ENCODE measurements at regions not wholly inside any gene's neighbourhood (a gene's known extent, or its start where the extent isn't known, plus 50 kb on each side); places are given as distances from the start of the nearest gene placed in this dataset.
"Not testable (repeated sequence)": the region's sequence is repeated elsewhere in the genome, so short reads cannot be mapped to it uniquely, and the experiment has no call there.

DNA sequence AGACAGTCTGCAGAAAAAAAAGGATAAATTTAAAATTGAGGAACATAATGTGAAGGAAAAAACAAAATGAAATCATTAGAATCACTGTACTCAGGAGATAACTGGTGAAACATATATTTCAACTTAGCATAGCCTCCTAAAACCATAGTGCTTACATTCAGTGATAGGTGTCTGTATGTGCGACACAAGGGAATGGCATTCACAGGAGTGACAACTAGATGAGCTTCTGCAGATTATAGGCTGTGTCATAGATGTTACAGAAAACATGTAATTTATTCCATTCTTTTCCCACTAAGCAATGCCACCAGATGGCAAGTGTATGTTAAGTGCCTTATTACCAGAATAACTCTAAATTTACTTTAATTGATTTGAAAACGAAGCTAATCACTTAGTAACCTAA, 960.0 kb upstream of the PCDH20 start:
- H3K4me1 Mint-ChIP-seq (ENCODE audit: low read depth in 2 of 2): no peaks in the 10 kb centered on the region
- peaks cover 5% of the 10 kb centered on the region for H3K9me3 Mint-ChIP-seq
- no peak overlapping the region for H3K4me3 Mint-ChIP-seq
- no peak overlapping the region for H3K27ac Mint-ChIP-seq
- no peaks in the 10 kb centered on the region for H3K36me3 Mint-ChIP-seq
- DNase-seq (ENCODE audit: low spot score) (no peak), ATAC-seq (no peak)
- H3K27me3 Mint-ChIP-seq: no peaks in the 10 kb centered on the region

DNA sequence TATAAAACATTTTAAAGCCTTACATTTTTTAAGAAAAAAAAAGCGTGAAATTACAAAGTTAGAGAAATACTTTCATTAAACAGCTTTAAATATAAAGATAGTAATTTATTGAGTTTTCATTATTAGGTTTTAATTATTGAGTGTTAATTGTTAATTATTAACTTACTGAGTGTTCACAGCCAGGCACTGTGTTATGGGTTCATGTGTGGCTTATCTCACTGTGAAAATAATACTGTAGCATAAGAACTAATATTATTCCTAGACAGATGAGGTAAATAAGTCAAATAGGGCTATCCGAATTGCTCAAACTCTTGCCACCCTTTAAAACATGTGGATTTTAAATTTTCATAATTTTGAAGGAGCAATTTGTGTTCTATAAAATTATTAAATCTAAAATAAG, 956.1 kb upstream of the PCDH20 start:
- Mint-ChIP-seq H3K4me3 (no peak overlapping the region), H3K4me1 (ENCODE audit: low read depth in 2 of 2) (no peaks in the 10 kb centered on the region), H3K9me3 (peaks cover 4% of the 10 kb centered on the region), H3K36me3 (no peaks in the 10 kb centered on the region), H3K27ac (no peak overlapping the region), H3K27me3 (no peaks in the 10 kb centered on the region)
- ATAC-seq (no peak), DNase-seq (ENCODE audit: low spot score) (no peak)

DNA sequence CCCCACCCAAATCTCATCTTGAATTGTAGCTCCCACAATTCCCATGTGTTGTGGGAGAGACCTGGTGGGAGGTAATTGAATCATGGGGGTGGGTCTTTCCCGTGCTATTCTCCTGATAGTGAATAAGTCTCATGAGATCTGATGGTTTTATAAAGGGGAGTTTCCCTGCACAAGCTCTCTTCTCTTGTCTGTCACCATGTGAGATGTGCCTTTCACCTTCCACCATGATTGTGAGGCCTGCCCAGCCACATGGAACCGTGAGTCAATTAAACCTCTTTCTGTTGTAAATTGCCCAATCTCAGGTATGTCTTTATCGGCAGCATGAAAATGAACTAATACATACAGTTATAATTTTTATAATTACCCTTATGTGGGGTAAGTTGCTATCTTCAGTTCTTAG, 952.3 kb upstream of the PCDH20 start:
- not testable (repeated sequence) for H3K9me3 Mint-ChIP-seq; H3K27me3 Mint-ChIP-seq; DNase-seq (ENCODE audit: low spot score); ATAC-seq; H3K27ac Mint-ChIP-seq; H3K4me3 Mint-ChIP-seq; H3K4me1 Mint-ChIP-seq (ENCODE audit: low read depth in 2 of 2); H3K36me3 Mint-ChIP-seq

DNA sequence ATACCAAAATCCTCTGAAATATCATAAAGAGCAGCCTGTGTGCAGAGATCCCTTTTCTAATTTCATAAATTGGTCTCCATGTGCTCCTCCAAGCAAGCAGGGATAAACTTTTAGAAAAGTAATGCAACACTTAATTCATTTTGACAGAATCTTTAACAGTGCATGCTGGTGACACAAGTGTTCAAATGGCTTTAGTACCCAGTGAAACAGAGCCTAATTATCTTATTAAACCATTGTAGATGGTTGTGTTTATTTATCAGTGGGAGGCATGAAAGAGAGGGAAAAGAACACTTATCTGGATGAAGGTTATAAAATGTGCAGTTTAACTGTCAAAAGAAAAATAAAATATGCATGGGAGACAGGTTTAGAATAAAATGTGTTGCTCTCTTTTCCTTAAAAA, 945.0 kb upstream of the PCDH20 start:
- H3K27ac Mint-ChIP-seq: no peak overlapping the region

DNA sequence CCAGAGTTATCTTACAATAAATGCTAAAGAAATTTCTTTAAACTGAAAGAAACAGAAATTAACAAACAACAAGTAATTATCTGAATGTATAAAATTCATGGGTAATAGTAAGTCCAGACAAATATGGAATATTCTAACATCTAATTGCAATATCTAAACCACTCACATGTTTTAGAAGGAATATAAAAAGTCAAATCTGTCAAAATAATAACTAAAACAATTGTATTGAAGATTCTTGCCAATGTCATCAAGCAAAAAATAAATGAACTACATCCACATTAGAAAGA, 942.9 kb upstream of the PCDH20 start:
- Mint-ChIP-seq H3K27ac (no peak overlapping the region), H3K4me1 (ENCODE audit: low read depth in 2 of 2) (no peaks in the 10 kb centered on the region), H3K27me3 (no peaks in the 10 kb centered on the region), H3K9me3 (peaks cover 6% of the 10 kb centered on the region), H3K4me3 (no peak overlapping the region), H3K36me3 (no peaks in the 10 kb centered on the region)
- no peak for ATAC-seq
- no peak for DNase-seq (ENCODE audit: low spot score)

More for the DNA sequence above, 945.0 kb upstream of the PCDH20 start:
- DNase-seq (ENCODE audit: low spot score): no peak
- peaks cover 6% of the 10 kb centered on the region for H3K9me3 Mint-ChIP-seq
- H3K27me3 Mint-ChIP-seq: no peaks in the 10 kb centered on the region
- no peak for ATAC-seq
- no peaks in the 10 kb centered on the region for H3K36me3 Mint-ChIP-seq
- no peak overlapping the region for H3K4me3 Mint-ChIP-seq
- H3K4me1 Mint-ChIP-seq (ENCODE audit: low read depth in 2 of 2): no peaks in the 10 kb centered on the region

DNA sequence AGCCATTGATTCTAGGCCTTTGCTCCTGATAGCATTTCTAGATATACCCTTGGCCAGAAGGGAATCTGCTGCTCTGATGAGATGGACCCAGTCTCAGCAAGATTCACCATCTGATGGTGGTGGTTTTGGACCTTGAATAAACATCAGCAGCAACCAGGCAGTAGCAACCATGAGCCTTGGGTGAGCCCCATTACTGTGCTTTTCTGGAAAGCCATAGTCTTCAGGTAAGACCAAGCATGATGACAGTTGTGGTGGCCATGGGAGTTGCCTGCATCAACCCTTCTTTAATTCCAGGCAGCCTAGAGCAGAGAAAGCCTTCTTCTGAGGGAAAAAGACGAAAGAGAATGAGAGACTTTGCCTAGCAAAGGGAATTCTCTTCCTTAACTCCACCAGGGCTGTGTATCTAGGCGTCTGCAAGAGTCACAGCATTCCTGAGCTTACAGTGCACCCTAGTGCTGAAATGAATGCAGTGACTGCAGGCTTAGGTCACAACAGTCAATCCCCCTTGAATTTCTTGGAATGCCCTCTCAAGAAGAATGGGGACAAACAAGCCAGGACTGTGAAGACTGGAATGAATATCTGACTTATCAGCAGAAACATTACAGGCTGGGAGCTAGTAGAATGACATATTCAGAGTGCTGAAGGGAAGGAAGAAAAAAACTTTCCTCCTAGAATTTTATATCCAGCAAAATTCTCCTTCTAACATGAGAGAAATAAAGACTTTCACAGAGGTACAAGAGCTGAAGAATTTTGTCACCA, 942.4 kb upstream of the PCDH20 start:
- Mint-ChIP-seq H3K9me3 (peaks cover 6% of the 10 kb centered on the region), H3K4me1 (ENCODE audit: low read depth in 2 of 2) (no peaks in the 10 kb centered on the region), H3K36me3 (no peaks in the 10 kb centered on the region), H3K4me3 (no peak overlapping the region), H3K27me3 (no peaks in the 10 kb centered on the region), H3K27ac (no peak overlapping the region)
- DNase-seq (ENCODE audit: low spot score) (no peak), ATAC-seq (no peak)

DNA sequence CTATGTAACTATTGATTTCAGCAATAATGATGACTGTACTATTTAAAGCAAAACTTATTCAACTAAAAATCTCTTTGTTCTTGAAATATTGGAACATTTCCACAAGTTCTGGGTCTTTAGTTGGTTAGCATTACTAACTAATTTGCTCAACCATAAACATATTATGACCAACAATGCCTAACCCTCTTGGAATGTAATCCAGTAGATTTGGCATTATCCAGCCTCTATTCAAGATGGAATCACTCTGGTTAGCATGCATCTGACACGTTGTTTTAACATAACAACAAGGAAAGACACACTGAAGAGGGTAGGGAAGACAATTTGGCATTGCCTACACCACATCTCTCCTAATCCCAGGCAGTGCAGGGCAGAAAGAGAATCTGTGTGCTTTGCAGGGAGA, 941.3 kb upstream of the PCDH20 start:
- Mint-ChIP-seq H3K9me3 (peaks cover 6% of the 10 kb centered on the region), H3K4me1 (ENCODE audit: low read depth in 2 of 2) (no peaks in the 10 kb centered on the region), H3K27ac (no peak overlapping the region), H3K36me3 (no peaks in the 10 kb centered on the region), H3K4me3 (no peak overlapping the region), H3K27me3 (no peaks in the 10 kb centered on the region)
- DNase-seq (ENCODE audit: low spot score) (no peak), ATAC-seq (no peak)

DNA sequence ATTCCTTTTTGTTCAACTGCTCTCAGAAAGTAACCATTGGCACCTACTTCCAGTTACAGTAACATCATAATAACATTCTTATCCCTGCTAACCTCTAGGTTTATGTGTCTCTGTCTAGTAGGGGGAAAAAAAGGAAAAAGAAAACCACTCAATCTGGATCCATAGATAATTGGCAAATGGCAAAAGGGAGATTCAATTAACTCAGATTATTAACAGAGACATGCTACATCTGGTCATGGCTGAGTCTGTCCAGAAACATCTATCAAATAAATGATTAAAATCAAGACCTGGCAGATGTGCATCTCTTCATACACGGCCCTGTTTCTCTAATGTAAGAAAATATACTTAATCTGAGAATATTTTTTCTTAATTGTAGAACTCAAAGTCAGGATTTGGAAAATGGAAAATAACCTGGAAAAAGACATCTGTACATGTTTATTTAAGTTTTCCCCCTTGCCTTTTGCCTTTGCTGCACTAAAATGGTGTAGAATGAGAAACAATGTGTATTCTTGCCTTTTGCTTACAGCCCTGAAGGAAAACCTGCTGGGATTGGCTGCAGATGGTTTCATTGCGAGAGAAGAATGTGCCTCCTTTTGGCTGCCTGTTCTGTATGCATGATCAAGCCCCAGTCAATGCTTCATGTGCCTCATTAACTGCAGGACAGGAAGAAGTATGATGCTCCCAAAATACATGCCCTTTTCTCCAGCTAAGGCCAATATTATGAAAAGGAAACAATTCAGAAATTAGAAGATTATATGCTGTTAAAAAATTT, 921.6 kb upstream of the PCDH20 start:
- H3K36me3 Mint-ChIP-seq: no peaks in the 10 kb centered on the region
- no peak for ATAC-seq
- H3K4me3 Mint-ChIP-seq: no peak overlapping the region
- no peaks in the 10 kb centered on the region for H3K27me3 Mint-ChIP-seq
- no peak overlapping the region for H3K27ac Mint-ChIP-seq
- no peaks in the 10 kb centered on the region for H3K4me1 Mint-ChIP-seq (ENCODE audit: low read depth in 2 of 2)
- H3K9me3 Mint-ChIP-seq: peaks cover 10% of the 10 kb centered on the region
- DNase-seq (ENCODE audit: low spot score): no peak

DNA sequence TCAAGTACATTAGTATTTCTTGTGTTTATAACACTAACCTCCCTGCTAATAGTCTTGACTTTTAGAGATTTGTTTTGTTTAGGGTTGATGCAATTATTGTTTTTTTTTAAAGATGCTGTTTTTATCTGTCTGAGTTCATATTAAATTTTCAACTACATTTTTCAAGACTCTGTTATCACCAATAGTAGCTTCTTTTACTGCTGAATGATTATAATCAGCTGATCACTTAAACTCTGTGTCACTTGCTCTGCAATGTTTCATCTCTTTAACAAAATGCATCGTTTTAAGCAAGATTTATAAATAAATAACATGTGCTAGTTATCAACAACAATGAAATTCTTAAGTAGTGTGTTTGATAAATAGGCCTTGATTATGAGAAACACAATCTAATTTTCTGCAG, 920.9 kb upstream of the PCDH20 start:
- H3K4me1 Mint-ChIP-seq (ENCODE audit: low read depth in 2 of 2): no peaks in the 10 kb centered on the region
- H3K9me3 Mint-ChIP-seq: peaks cover 10% of the 10 kb centered on the region
- H3K4me3 Mint-ChIP-seq: no peak overlapping the region
- no peaks in the 10 kb centered on the region for H3K27me3 Mint-ChIP-seq
- no peak for ATAC-seq
- no peaks in the 10 kb centered on the region for H3K36me3 Mint-ChIP-seq
- H3K27ac Mint-ChIP-seq: no peak overlapping the region
- DNase-seq (ENCODE audit: low spot score): no peak

DNA sequence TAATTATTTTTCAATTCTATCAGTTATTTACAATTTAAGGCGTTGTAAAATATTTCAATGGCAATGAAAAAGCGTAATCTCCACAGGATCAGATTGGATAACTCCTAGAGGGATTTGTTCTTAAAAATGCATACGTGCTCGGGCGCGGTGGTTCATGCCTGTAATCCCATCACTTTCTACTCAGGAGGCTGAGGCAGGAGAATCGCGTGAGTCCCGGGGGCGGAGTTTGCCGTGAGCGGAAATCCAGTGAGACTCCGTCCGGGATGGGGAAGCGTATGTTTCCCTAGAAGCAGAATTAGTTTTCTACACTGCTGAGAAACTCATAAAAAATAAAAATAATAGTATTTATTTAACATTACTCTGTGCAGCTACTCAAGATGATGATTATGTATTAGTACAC, 917.8 kb upstream of the PCDH20 start:
- Mint-ChIP-seq H3K9me3 (peaks cover 10% of the 10 kb centered on the region), H3K4me3 (no peak overlapping the region), H3K27me3 (no peaks in the 10 kb centered on the region), H3K36me3 (no peaks in the 10 kb centered on the region), H3K4me1 (ENCODE audit: low read depth in 2 of 2) (no peaks in the 10 kb centered on the region), H3K27ac (no peak overlapping the region)
- ATAC-seq (no peak), DNase-seq (ENCODE audit: low spot score) (no peak)

DNA sequence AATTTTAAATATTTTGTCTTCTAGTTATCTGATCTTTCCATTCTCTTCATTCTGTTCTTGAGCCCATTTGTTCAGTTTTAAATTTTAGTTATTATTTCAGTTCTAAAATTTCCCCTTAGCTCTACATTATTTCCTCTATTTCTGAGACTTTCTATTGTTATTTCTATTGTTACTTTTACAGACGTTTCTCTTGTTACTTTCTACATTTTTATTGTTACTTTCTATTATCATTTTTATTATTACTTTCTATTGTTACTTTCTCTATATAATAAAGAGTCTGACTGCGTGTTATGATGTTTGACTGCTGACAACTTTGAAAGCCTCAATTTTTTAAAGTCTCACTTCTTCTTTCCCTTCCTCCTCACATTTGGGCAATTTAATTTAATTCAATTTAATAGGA, 915.7 kb upstream of the PCDH20 start:
- Mint-ChIP-seq H3K4me1 (ENCODE audit: low read depth in 2 of 2) (no peaks in the 10 kb centered on the region), H3K4me3 (no peak overlapping the region), H3K27ac (no peak overlapping the region), H3K9me3 (peaks cover 10% of the 10 kb centered on the region), H3K27me3 (no peaks in the 10 kb centered on the region), H3K36me3 (peaks cover 4% of the 10 kb centered on the region)
- no peak for DNase-seq (ENCODE audit: low spot score)
- ATAC-seq: no peak

DNA sequence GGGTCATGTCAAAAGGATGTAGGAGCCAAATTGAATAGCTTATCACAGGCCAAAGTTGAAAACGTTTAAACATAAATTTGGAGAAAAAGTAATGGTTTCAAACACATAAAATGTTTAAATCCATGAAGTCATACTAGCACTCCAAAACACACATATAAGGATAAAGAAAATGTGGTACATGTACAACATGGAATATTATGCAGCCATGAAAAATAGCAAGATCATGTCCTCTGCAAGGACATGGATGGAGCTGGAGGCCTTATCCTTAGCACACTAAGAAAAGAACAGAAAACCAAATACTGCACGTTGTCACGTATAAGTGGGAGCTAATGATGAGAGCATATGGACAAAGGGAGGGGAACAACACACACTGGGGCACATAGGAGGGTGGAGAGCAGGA, 911.7 kb upstream of the PCDH20 start:
- Mint-ChIP-seq H3K27me3 (no peaks in the 10 kb centered on the region), H3K36me3 (peaks cover 4% of the 10 kb centered on the region), H3K27ac (no peak overlapping the region), H3K4me1 (ENCODE audit: low read depth in 2 of 2) (no peaks in the 10 kb centered on the region), H3K4me3 (no peak overlapping the region), H3K9me3 (no peaks in the 10 kb centered on the region)
- no peak for DNase-seq (ENCODE audit: low spot score)
- no peak for ATAC-seq

DNA sequence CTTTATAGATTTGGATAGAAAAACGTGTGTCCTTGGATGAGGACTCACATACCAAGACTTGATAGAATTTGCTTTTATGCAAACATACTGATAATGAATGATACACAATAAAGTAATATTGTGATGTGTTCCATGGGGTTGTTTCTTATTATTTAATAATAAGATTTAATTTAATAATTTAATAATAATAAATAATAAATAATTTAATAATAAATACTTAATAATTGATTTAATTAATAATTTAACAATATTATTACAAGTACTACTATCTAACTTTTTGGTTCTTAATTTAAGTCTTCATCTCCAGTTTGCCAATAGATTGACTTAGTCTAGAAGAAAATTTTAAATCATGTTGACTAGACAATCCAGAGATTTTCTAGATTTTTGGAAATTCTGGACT, 909.2 kb upstream of the PCDH20 start:
- no peaks in the 10 kb centered on the region for H3K4me1 Mint-ChIP-seq (ENCODE audit: low read depth in 2 of 2)
- no peak for ATAC-seq
- H3K27ac Mint-ChIP-seq: no peak overlapping the region
- DNase-seq (ENCODE audit: low spot score): no peak
- H3K36me3 Mint-ChIP-seq: peaks cover 4% of the 10 kb centered on the region
- H3K4me3 Mint-ChIP-seq: no peak overlapping the region
- H3K27me3 Mint-ChIP-seq: no peaks in the 10 kb centered on the region
- no peaks in the 10 kb centered on the region for H3K9me3 Mint-ChIP-seq

DNA sequence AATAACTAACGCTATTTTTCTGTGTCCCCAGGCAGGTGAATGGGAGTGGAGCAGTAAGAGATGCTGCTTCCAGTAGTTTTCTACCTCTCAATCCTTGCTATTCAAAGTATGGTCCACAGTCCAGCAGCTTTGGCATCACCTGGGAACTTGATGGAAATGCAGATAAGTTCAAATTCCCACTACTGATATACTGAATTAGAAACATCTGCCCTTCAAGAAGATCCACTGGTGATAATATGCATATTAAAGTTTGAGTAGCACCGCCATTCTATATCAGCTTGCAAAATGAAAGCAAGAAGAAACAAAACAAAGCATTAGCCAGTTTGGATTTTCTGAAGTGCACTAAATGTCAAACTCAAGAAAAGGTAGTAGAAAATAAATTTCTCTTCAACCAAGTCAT, 906.2 kb upstream of the PCDH20 start:
- H3K9me3 Mint-ChIP-seq: no peaks in the 10 kb centered on the region
- no peaks in the 10 kb centered on the region for H3K27me3 Mint-ChIP-seq
- H3K4me3 Mint-ChIP-seq: no peak overlapping the region
- DNase-seq (ENCODE audit: low spot score): no peak
- no peaks in the 10 kb centered on the region for H3K4me1 Mint-ChIP-seq (ENCODE audit: low read depth in 2 of 2)
- no peak for ATAC-seq
- H3K27ac Mint-ChIP-seq: no peak overlapping the region
- no peaks in the 10 kb centered on the region for H3K36me3 Mint-ChIP-seq

DNA sequence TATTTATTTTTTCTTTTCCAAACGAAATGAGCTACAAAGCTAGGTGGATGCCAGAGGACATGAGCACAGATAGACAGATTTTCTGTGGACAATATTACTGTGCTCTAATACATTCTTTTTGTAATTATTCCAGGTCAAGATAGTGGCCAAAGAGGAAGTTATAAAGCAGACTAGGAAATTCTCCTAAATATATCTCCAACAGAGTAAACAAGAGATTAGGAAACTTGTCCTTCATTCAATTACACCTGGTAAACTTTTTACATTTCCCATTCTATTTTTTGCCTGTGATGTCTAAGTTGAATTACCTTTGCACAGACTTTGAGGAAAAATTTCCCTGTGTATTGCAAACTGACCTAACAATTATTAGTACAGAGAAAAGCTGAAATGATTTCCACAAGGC, 905.5 kb upstream of the PCDH20 start:
- DNase-seq (ENCODE audit: low spot score) (no peak), ATAC-seq (no peak)
- Mint-ChIP-seq H3K9me3 (no peaks in the 10 kb centered on the region), H3K4me3 (no peak overlapping the region), H3K27me3 (no peaks in the 10 kb centered on the region), H3K27ac (no peak overlapping the region), H3K36me3 (no peaks in the 10 kb centered on the region), H3K4me1 (ENCODE audit: low read depth in 2 of 2) (no peaks in the 10 kb centered on the region)

Measured in natural killer cell treated with Interleukin-12 subunit alpha and Interleukin-12 subunit beta and Interleukin-15 and Interleukin-18, amount 100 ng/mL, for 72 hours (primary cell).